ENCODE measurements at regions not wholly inside any gene's neighbourhood (a gene's known extent, or its start where the extent isn't known, plus 50 kb on each side); places are given as distances from the start of the nearest gene placed in this dataset.

DNA sequence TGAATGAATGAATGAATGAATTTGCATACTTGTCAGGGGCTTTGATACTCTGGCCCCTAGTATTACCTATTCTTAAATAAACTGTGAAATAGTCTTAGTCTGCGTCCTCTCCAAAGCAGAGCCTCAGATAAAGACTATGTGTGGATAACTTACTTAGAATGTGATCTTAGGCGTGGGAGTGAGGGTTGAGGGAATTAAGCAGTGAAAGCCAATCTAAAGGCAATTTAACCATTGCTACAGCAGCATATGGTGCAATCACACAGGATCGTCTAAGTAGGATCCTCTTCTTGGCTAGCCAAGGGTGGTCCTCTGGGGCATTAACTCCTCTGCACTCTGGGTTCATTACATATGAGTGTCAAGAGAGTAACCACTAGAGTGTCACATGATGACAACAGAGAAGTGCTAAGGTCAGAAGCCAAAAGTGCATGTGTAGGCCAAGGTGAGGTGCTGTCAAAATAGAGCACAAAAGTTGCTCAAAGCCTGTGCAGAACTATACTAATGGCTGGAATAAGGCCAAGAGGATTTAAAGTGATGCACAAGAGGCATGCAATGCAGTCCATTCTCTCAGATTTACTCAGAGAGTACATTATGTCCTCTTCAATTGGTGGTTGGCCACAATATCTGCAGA, 274.4 kb upstream of the SEMA6A start:
- no peak for DNase-seq (ENCODE audit: low spot score)

DNA sequence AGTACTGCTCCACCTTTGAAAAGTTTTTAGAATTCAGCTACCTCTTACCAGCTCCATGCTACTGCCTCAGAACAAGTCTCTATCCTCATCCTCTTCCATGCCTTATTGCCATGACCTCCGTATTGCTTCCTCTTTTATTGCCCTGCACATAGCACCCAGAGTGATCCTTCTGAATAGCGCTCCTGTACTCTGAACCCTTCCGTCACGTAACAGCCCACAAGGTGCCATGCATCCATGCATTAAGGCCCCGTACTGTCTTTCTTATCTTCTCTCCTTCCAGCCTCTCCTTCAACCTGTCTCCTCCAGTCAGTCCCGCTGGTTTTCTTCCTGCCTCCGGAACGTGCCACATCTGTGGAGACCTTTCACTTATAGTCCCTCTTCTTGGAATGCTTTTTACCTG, 273.3 kb upstream of the SEMA6A start:
- no peak for DNase-seq (ENCODE audit: low spot score)

DNA sequence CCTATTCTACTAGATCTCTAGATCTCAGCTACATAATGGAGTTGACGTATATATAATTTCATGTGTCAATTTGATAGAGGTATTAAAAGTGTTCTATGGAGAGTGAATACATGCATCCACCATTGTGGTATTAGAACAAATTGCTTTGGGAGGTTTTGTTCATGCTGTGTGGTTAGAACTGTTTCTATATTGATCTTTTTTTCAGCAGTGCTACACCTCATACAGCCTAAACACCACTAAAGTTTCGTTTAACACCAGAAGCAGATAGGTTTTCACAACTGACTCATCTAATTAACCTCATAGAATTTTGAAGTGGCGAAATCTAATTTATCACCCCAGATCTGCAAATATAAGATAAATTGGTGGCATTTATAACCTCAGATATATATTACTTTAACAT, 269.4 kb upstream of the SEMA6A start:
- no peak for DNase-seq (ENCODE audit: low spot score)

DNA sequence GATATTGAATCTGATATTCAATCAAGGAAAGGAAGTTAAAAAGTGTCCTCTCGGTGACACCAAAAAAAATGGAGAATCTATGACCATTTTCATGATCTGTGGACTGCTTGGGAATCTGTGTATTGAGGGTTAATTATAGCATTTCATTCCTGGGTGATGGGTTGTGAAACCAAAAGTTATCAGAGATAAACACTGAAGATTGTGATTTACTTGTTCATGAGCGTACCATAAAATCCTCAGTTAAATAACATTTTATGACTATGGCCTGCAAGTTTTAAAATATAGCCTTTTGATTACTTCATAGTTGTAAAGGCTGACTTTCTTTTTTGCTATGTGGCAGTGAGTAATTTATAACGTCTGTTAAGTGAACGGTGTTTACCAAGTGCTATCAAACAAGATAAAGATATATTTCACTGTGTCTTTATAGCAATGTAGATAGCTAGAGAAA, 267.9 kb upstream of the SEMA6A start:
- DNase-seq (ENCODE audit: low spot score), result no peak

DNA sequence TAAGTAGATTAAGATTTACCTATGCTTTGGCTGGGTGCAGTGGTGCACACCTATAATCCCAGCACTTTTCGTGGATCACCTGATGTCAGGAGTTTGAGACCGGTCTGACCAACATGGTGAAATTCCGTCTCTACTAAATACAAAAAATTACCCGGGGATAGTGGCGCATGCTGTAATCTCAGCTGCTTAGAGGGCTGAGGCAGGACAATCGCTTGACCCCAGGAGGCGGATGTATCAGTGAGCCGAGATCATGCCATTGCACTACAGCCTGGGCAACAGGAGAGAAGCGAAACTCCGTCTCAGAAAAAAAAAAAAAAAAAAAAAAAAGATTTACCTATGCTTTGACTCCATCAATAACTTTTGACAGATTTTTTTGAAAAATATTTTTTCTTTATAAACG, 267.1 kb upstream of the SEMA6A start:
- no peak for DNase-seq (ENCODE audit: low spot score)

DNA sequence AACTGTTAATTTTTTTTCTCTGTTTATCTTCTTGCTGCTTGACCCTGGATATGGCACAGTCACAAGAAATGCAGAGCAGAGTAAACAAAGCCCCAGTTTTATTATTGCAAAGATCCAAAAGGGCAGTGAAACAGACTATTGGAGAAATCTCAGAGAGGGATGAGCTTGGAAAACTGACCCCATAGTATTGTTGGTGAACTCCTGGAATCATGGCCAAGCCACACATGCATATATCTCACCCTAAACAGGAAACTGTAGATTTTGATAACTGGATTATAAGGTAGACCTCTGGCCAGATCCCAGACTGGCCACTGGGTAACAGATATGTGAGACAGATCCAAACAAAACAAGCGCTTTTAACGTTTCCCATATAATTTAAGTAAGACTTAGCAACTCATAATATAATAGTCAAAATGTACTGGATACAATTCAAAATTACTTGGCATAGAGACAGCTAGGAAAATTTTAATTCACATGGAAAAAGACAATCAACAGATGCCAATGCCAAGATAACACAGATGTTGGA, 263.5 kb upstream of the SEMA6A start:
- no peak for DNase-seq (ENCODE audit: low spot score)

DNA sequence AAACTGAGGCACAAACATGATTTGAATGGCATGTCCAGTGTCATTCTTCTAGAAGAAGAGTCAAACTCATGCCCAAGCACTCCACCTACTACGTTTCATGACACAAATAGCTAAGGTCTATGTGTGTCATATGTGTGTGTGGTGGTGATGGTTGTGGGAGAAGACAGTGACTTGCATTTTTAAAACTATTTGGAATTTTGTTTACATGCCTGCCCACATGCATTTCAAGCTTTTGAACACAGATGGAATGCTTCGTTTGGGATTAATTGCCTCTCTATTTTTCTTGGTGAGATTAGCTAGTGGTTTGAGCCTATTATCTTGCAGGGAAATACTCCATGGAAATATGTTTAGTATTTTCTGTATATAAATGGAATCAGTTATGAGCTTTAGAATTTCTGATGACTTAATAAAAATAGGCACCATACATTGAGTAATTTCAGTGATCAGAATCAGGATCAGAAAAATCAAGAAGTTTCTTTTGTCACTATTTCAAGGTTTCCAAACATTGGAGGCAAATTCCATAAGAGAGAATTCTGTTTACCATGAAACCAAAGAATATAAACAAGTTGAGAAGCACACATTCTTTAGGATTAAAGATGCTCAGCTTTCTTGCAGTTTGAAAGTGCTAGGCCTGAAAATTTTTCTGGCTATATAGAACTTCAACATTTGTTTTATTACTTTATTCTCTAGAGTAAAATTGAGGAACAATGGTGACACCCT, 260.3 kb upstream of the SEMA6A start:
- no peak for DNase-seq (ENCODE audit: low spot score)

DNA sequence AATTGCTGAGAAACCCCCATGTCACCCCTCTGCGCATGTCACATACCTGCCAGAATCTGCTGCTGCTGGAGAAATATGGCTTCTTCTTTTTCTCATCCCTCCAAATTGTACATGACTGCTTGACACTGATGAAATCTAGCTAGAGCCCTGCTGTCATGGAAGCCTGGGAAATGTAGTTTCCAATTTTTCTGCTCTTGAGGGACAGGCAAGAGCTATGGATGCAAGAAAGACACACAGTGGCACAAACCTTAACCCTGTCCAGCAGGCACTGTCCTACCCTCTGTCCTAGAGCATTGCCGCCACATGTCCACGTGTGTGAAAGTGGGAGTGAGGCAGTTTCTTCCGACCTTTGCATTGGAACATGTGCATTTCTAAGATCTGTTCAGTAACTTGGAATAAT, 255.5 kb upstream of the SEMA6A start:
- no peak for DNase-seq (ENCODE audit: low spot score)

DNA sequence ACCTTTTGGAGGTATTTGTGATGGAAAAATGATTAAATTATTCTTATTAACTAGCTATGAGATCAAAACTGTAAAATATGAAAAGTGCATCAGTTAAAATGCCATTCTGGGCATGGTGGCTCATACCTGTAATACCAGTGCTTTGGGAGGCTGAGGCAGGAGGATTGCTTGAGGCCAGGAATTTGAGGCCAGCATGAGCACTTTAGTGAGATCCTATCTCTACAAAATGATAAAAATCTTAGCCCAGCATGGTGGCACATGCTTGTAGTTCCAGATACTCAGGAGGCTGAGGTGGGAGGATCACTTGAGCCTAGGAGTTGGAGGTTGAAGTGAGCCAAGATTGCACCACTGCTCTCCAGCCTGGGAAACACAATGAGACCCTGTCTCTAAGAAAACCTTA, 252.5 kb upstream of the SEMA6A start:
- DNase-seq (ENCODE audit: low spot score), result no peak

DNA sequence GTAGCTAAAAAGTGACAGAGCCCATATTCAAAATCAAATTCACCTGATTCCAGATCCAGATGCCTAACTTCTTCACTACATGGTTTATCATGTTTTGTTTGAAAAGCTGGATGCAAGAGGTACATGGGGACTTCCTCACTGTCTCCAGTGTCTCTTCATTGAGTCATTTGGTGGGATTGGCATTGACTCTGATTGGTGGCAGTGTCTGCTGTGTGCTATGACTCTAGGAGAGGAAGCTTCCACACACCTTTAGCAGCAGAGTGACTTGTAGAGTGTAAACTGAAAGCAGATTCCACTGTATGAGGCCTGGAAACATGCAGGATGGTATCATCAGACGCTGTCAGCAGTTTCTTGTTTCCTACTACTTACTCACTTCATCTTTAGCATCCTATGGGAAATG, 250.9 kb upstream of the SEMA6A start:
- no peak for DNase-seq (ENCODE audit: low spot score)

DNA sequence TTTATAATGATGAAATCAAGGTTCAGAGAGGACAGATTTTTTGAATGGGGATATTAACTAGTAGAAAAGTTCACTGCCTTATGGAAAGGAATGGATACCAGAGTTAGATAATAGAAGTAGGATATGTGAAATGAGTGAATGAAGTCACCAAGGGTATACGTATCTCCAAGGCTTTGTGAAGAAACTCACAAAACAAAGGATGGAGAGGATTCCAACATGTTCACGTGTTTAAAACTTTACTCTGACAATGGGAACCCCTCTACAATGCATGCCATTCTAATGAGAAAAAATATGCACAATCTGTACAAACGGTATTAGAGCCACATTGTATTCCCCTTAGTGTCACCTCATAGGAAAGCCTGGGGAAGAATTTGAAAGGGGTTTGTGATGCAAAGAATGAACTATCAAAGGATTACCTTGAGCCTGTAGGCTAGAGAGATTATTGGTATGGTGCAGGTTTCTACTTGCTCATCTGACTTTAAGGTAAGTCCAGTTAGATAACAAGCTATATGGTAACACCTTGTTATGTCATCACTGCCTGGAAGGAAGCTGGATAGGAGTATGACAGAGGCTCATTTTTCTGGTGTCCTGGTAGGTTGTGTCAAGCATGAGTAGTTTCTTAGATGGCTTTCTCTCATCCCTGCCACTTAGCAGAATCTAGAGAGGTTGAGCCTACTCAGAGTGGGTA, 250.3 kb upstream of the SEMA6A start:
- DNase-seq (ENCODE audit: low spot score), result no peak

DNA sequence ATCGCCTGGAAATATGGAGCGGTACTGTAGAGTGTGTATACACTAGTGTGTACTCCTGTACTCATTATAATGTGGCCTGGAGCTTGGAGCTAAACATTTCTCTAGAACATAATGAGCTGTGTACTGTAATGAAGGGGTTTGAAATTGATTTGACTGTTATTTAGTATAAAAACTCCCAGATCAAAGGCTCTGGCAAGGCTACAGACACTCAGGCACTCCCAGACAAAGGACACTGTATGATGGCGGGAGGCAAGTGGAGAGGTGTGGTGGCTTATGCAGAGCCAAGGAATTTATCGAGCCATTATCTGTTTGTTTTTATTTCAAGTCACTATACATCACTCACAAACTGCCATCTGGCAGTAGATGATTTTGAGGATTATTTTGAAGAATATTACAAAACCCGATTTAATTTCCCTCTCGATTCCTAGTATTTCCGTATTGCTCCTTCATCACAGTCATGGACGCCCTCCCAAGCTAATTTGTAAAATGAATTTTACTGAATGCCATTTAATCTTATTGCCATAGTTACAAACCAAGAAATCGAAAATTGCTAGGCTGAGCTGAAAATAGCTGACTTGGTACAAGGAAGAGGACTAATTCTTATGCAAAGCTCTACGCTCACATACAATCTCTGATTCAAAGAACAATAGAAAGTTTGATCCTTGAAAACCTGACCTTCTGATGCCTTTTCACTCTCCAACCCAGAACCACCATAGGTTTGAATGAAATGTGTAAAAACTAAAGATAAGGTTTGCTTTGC, 240.2 kb upstream of the SEMA6A start:
- no peak for DNase-seq (ENCODE audit: low spot score)

DNA sequence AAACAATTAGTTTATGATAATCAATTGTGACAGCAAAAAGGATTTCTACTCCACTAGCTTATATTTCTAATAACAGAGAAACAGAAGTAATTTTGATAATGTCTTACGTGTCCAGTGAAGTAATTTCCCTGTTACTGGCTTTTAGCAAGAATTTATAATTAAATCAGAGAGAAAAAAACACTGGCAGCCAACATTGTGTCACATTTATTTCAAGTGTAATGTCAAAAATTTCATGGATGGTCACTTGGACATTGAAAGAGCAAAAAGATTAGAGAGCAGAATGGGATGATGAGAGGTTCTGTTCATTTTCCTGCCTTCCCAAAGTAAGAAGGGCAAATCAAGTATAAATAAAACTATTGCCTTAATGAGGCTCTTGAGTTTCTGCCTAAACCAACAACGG, 239.3 kb upstream of the SEMA6A start:
- DNase-seq (ENCODE audit: low spot score), result no peak

DNA sequence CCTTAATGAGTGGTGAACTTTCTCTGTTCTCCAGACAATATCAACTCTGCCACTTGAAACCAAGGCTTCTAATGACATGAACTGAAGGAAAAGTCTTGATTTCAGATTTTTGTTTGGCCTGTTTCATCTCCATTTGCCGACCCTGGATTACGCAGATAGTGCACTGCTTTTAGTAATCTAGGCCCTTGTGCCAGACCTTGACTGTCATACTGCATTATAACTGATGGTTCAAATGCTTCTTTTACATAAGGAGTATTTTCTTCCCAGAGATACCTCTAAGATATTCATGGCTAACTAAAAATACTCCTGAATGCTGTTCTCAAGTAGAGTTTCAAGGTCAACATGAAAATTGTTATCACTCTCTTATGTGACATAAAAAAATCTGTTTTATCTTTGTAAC, 238.7 kb upstream of the SEMA6A start:
- no peak for DNase-seq (ENCODE audit: low spot score)

DNA sequence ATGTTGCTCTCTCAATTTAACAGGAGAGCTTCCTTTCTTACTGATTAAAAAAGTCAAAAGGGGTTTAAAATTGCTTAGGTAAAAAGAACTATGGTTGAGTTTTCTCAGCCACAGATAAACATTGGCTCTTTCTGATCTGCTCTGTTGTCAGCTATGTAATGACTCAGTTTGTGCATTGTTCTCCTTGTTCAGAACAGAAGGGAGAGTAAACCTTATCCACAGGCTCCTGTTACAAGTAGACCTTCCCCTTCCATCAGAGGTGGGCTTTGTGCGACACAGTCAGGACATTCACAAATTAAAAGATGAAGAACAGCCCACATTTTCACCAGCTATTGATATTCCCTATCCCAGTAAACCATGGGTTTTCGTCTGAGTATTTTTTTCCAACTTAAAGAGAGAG, 236.3 kb upstream of the SEMA6A start:
- DNase-seq (ENCODE audit: low spot score), result no peak

DNA sequence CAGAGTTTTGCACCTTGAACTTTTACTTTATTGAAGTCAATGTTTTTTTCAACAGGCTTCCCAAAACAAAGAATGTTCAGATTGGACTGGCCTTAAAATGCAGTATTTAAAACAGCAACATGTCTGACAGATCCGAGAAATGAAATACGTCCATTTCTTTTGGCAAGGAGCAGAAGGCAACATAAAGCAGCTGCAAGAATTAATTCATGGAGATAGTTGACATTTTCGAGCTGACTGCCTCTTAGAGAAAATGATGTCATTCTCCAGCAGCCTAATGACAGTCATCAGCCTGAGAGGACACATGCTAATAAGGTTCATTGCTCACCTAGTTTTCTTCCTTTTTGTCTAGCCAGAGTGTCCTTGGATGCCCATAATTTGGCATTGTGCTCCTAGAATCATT, 232.2 kb upstream of the SEMA6A start:
- no peak for DNase-seq (ENCODE audit: low spot score)

DNA sequence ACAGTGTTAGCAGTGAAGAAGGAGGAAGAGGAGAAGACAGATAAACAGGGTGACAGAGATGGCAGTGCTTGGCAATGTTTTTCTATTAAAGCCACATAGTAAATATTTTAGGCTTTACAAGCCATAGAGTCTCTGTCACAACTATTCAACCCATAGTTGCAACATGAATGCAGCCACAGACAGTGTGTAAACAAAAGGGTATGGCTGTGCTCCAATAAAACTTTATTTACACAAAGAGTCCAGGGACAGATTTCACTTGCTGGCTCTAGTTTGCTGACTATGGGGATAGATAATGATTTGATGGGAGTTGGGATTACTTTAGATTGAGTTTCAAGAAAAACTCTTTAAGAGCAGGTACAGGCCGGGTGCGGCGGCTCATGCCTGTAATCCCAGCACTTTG, 224.8 kb upstream of the SEMA6A start:
- DNase-seq (ENCODE audit: low spot score), result no peak

DNA sequence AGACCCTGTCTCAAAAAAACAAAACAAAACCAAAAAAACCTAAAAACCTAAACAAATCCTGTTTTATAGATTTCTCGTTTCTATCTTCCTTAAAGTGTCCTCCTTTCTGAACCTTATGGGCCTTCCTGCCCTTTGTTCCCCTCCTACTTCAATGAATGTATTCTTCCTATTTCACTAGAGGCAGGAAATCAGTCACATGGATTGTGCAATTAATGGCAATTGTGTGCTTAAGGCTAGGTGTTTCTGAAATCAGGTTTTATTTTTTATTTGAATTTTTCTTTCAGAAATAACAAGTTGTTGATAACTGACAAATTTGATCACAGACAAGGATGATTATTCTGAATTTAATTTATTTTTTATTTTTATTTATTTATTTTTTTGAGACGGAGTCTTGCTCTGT, 220.6 kb upstream of the SEMA6A start:
- DNase-seq (ENCODE audit: low spot score), result no peak

DNA sequence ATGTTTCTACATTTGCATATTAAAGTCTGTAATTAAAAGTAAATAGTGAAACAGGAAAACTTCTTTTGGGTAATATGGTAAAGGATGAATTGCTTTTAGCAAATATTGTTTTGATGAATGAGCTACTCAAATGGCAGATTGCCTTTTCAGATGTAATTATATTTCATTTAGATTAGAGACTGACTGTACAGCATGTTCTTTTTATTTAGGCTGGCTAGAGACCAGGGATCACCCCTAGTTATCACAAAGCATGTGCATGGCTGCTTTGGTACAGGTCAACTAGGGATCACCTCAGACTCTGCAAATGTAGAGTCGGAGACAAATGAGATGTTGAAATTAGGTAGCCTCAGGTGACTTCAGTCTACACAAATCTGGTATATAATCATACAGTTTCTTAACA, 214.9 kb upstream of the SEMA6A start:
- DNase-seq (ENCODE audit: low spot score), result no peak

DNA sequence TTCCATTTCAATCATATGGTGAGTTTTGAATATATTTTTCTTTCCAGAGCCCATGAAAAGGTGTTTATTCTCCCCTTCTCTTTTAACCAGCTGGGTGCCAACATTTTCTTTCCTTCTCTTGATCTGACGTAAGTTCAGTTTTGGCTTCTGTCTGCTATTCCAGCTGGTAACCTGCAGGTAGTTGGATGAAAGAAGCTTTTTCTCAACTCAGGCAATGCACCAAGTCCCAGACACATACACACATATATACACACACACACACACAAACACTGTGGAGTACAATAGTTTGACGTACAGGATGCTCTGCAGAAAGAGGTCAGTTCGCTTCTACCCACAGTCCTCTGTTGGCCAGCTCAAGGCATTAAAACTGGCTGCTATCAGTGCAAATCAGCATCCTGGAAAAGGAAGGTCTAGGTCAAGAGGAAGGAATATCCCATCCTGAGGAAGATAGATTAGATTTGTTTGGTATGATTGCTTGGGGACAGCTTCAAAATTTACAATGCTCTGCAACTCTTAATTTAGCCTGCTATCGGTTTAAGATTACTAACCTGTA, 214.3 kb upstream of the SEMA6A start:
- no peak for DNase-seq (ENCODE audit: low spot score)

DNA sequence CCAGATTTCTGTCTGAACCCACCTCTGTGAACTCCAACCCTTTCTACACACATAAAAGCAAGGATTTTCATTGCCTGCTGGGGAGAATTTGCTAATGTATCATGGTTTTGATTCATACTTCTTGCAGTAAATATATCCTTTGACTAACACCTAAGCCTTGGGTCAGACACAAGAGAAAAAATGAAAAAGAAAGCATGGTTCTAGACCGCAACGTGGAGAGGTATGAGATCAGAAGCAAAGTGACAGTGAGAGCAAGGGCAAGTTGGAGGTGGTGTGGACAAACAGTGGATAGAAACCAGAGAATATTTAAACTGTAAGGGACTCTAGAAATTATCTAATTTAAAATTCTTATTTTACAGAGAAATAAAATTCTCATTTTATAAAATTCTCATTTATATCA, 212.9 kb upstream of the SEMA6A start:
- no peak for DNase-seq (ENCODE audit: low spot score)

DNA sequence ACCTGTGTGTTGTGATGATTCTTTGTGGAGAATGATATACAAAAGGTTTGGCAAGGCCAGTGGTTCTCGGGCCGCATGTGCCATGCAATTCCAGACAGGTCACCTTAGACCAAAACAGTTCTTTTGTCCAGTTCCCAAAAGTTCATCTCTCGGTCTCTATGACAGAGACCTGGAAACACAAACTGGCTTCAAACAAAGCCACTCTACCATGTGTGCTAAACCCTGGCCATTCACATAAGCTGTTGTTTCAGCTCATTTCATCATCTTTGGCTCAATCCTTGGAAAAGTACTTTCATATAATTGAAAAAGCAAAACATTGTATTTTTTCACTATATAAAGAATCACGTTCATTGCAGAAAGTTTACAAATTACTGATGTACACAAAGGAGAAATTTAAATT, 210.5 kb upstream of the SEMA6A start:
- no peak for DNase-seq (ENCODE audit: low spot score)

Data from RKO (cell line).